GM06990 (cell line): ENCODE measurements at regions not wholly inside any gene's neighbourhood (a gene's known extent, or its start where the extent isn't known, plus 50 kb on each side); places are given as distances from the start of the nearest gene placed in this dataset.

Experiments
- DNase-seq: peaks from one replicate; pipeline ENCODE4 v3.0.0-alpha.2; 2011; ENCODE audit not compliant: insufficient read length; ENCODE audit errors: extremely low read depth
- H3K27me3 ChIP-seq: replicated peaks from 2 replicates; pipeline ENCODE4 v1.6.0; 2011; ENCODE audit warnings: low read length; ENCODE audit not compliant: control insufficient read depth, insufficient read depth
- H3K36me3 ChIP-seq: 2 replicates; pipeline ENCODE4 v1.5.1; 2011; ENCODE audit warnings: low read length; ENCODE audit not compliant: control insufficient read depth, insufficient read depth
- H3K4me3 ChIP-seq: replicated peaks from 2 replicates; pipeline ENCODE4 v1.5.1; 2011; ENCODE audit warnings: low read depth, mild to moderate bottlenecking, control low read depth, low read length
- TF ChIP-seq, protein P1 (sequence below): IDR thresholded peaks from 2 replicates; pipeline ENCODE4 v1.5.1; 2011; ENCODE audit warnings: low read length, control low read depth, mild to moderate bottlenecking, inconsistent platforms; ENCODE audit not compliant: insufficient read depth, poor library complexity, severe bottlenecking

DNA sequence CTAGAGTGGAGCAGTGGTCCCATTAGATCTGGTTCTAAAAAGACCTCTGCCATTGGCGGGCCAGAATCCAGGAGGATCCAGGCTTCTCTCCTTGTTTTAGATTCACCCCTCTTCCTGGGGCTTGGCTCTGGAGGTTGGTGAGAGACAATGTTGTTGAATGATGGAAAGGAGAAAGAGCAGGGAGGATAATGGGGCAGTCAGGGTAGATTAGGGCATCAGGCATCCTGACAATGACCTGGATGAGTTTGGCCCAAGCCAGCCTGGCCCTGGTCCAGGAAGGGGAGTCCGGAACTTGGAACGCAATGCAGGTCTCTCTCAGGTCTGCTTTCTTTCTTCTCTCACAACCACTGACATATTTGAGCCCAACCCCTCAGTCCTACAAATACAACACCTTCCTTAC, 260.1 kb upstream of the RASGRP1 start:
- DNase-seq = no peak
- Histone ChIP-seq H3K36me3 (no peaks in the 10 kb centered on the region), H3K27me3 (no peaks in the 10 kb centered on the region; the same call in 1 of the 2 replicates), H3K4me3 (no peak overlapping the region)
- TF ChIP-seq, protein P1, sequence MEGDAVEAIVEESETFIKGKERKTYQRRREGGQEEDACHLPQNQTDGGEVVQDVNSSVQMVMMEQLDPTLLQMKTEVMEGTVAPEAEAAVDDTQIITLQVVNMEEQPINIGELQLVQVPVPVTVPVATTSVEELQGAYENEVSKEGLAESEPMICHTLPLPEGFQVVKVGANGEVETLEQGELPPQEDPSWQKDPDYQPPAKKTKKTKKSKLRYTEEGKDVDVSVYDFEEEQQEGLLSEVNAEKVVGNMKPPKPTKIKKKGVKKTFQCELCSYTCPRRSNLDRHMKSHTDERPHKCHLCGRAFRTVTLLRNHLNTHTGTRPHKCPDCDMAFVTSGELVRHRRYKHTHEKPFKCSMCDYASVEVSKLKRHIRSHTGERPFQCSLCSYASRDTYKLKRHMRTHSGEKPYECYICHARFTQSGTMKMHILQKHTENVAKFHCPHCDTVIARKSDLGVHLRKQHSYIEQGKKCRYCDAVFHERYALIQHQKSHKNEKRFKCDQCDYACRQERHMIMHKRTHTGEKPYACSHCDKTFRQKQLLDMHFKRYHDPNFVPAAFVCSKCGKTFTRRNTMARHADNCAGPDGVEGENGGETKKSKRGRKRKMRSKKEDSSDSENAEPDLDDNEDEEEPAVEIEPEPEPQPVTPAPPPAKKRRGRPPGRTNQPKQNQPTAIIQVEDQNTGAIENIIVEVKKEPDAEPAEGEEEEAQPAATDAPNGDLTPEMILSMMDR = no peak

DNA sequence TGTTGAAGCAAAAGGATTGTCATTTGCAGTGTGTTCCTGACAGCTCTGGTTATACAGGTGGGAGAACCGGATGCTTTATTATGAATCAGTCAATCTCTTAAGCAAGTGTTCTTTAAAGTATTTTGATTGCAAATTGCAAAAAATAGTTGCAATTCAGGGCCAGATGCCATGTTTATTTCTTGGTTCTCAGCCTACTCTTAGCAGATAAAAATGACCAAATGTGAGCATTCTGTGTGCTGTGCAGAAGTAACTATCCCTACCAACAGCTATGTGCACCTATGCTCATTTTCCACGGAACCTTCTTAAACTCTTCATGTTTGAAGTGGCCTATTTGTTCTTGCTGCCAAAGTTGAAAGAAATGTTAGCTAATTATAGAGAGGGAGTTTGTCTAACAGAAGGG, 262.3 kb upstream of the RASGRP1 start:
- no peaks in the 10 kb centered on the region for H3K36me3 ChIP-seq
- no peaks in the 10 kb centered on the region; the same call in 1 of the 2 replicates for H3K27me3 ChIP-seq
- no peak overlapping the region for H3K4me3 ChIP-seq
- TF ChIP-seq, protein P1 = no peak
- no peak for DNase-seq

DNA sequence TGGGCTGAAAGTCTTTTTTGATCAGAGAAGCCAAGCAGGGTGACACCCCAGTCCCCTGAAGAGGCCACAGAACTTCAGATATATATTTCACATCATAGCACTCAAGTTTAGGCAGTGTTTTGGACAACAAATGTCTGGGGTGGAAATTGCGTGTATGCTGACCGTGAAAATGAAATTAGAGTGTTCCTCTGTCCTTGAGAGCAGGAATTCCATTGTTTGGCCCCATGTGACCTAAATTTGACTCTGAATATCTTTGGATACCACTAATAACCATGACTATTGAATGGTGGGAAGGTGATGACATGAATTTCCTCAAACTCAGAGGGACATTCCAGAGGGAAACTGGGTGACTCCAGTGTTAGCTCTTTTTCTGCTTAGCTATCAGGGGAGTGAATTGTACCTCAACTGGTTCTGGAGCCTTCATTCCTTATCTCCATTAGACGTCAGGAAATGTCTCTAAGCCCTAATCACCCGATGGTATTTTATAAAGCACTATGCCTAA, 263.5 kb upstream of the RASGRP1 start:
- Histone ChIP-seq H3K27me3 (no peaks in the 10 kb centered on the region; the same call in 1 of the 2 replicates), H3K36me3 (no peaks in the 10 kb centered on the region), H3K4me3 (no peak overlapping the region)
- TF ChIP-seq, protein P1 = no peak
- no peak for DNase-seq

DNA sequence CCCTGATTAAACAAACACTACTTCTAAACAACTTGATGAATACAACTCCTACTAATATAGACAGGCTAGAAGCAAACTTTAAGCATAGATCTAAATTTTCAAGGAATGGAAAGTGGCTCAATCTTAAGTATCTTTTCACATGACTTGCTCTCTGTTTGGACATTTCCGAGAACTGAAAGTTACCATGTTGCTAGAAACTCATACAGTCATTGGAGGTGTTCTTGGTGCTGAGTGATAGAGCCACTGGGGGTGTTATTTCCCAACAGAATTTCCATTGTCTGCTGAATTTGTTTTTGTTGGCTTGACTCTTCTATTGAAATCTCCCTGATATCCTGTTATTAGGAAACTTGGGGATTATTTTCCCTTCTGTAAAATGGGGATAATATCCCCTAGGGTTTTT, 264.5 kb upstream of the RASGRP1 start:
- no peak for DNase-seq

DNA sequence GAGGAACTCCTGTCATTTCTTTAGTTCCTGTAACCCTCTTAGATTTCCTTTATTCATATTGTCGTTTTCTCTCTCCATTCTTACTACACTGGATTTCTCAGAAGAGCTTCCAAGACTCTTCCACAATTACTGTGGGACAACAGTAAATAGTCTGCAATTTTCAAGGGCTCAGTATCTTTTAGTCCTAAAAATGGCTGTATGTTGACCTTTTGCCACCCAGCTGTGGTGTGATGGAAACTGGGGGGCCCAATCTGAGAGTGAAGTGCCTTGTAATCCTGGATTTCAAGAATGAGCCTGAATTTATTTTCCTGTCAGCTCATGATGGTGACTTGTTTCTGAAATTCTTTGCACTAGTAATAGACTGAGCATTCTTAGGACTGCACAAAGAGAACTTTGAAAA, 277.6 kb upstream of the RASGRP1 start:
- TF ChIP-seq, protein P1 = no peak
- H3K36me3 ChIP-seq = no peaks in the 10 kb centered on the region
- H3K4me3 ChIP-seq = no peak overlapping the region
- no peaks in the 10 kb centered on the region for H3K27me3 ChIP-seq
- DNase-seq = no peak

More for the DNA sequence above, 264.5 kb upstream of the RASGRP1 start:
- Histone ChIP-seq H3K4me3 (no peak overlapping the region), H3K36me3 (no peaks in the 10 kb centered on the region), H3K27me3 (no peaks in the 10 kb centered on the region; the same call in 1 of the 2 replicates)
- TF ChIP-seq, protein P1 = no peak

DNA sequence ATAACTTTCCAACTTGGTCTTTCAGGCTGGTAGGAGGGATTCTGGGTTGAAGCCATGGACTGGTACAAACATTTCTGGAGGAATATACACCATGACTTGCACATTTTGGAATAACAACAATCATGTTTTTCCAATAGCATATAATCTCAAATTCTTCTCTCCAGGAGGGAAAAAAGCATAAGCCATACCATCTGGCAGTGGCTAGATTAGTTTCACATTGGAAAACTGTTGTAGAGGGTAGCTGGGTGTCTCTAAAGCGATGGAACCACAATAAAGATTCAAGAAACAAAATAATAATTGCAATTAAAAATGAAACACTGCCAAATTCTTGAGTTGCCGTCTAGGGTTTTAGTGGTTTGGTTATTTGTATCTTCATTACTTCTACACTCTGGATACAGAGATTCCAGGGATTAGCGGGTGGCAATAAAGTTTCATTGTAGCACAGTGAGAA, 278.5 kb upstream of the RASGRP1 start:
- H3K4me3 ChIP-seq = no peak overlapping the region
- no peaks in the 10 kb centered on the region for H3K36me3 ChIP-seq
- DNase-seq = no peak
- TF ChIP-seq, protein P1 = no peak
- H3K27me3 ChIP-seq = no peaks in the 10 kb centered on the region
